GM23338 (cell line): ENCODE measurements at regions not wholly inside any gene's neighbourhood (a gene's known extent, or its start where the extent isn't known, plus 50 kb on each side); places are given as distances from the start of the nearest gene placed in this dataset.

Source experiments
- CREB1 ChIP-seq: fragments of 250-450 bp; sonication (Bioruptor Pico); IDR thresholded peaks from 2 replicates; pipeline ENCODE4 v1.5.0; 2020; ENCODE audit warnings: low read depth, mild to moderate bottlenecking, moderate library complexity
- CTCF ChIP-seq, 2 experiments: fragments of 200-600 bp in 1 of 2; sonication (generic) in 1 of 2; conservative IDR thresholded peaks; 2 replicates each; pipeline versions ENCODE4 v1.5.1 to v1.6.1; 2016 to 2017; ENCODE audit warnings: antibody characterized with exemption in 2 of 2, low read depth in 2 of 2, mild to moderate bottlenecking in 2 of 2, moderate library complexity in 1 of 2
- ETS1 ChIP-seq: IDR thresholded peaks from 2 replicates; pipeline ENCODE4 v1.6.1; 2016; ENCODE audit warnings: antibody characterized with exemption
- EZH2 ChIP-seq: fragments of 200-600 bp; sonication (generic); IDR thresholded peaks from one replicate; pipeline ENCODE4 v1.8.0; 2017; ENCODE audit warnings: antibody characterized with exemption, mild to moderate bottlenecking, low read depth; ENCODE audit not compliant: unreplicated experiment
- EZH2phosphoT487 ChIP-seq: fragments of 200-600 bp; sonication (generic); IDR thresholded peaks from one replicate; pipeline ENCODE4 v1.8.1; 2018; ENCODE audit warnings: antibody characterized with exemption; ENCODE audit not compliant: unreplicated experiment
- JUNB ChIP-seq: IDR thresholded peaks from one replicate; pipeline ENCODE4 v1.6.1; 2016; ENCODE audit warnings: antibody characterized with exemption; ENCODE audit not compliant: unreplicated experiment
- NANOG ChIP-seq: IDR thresholded peaks from 2 replicates; pipeline ENCODE4 v1.6.1; 2016; ENCODE audit warnings: antibody characterized with exemption, borderline replicate concordance
- POLR2AphosphoS5 ChIP-seq: IDR thresholded peaks from 2 replicates; pipeline ENCODE4 v1.6.1; 2016; ENCODE audit warnings: antibody characterized with exemption, low read depth
- REST ChIP-seq: IDR thresholded peaks from one replicate; pipeline ENCODE4 v1.6.1; 2018; ENCODE audit warnings: antibody characterized with exemption; ENCODE audit not compliant: unreplicated experiment
- STAT1 ChIP-seq: IDR thresholded peaks from one replicate; pipeline ENCODE4 v1.6.1; 2016; ENCODE audit warnings: antibody characterized with exemption; ENCODE audit not compliant: unreplicated experiment
- ZNF114 ChIP-seq: fragments of 250-450 bp; sonication (Bioruptor Pico); IDR thresholded peaks from 2 replicates; pipeline ENCODE4 v1.5.0; 2020; ENCODE audit warnings: mild to moderate bottlenecking, moderate library complexity

- TF ChIP-seq CTCF (conservative IDR thresholded peaks at IDR 0.05; ENCODE audit: low read depth in 2 of 2) (no peak), EZH2phosphoT487 (no peak), EZH2 (no peak), CREB1 (CRISPR knock-in tag) (no peak), REST (no peak), NANOG (no peak), POLR2AphosphoS5 (no peak), JUNB (no peak), ZNF114 (no peak), ETS1 (no peak), STAT1 (no peak)
Observed at GRCh38 chrX:129099207-129099606, 424.1 kb downstream of the SMARCA1 start.
